NB4 (cell line): ENCODE measurements at regions not wholly inside any gene's neighbourhood (a gene's known extent, or its start where the extent isn't known, plus 50 kb on each side); places are given as distances from the start of the nearest gene placed in this dataset.

Experiments used
- CTCF ChIP-seq: IDR thresholded peaks from one replicate; pipeline ENCODE4 v1.5.1; 2012; ENCODE audit warnings: low read depth, low read length
- MAX ChIP-seq: IDR thresholded peaks from 2 replicates; pipeline ENCODE4 v1.6.1; 2011; ENCODE audit warnings: low read depth, low read length
- POLR2A ChIP-seq: IDR thresholded peaks from 2 replicates; pipeline ENCODE4 v1.6.1; 2011; ENCODE audit warnings: mild to moderate bottlenecking; ENCODE audit not compliant: insufficient read length; ENCODE audit errors: extremely low read depth

GRCh38 chrX:30961387-30962174 lies 72.5 kb upstream of the TAB3 start:
- no peak for TF ChIP-seq CTCF
- no peak for TF ChIP-seq POLR2A
- TF ChIP-seq MAX = no peak
